SK-N-SH treated with all-trans-retinoic acid at 6 μM for 48 hours (cell line): ENCODE measurements at regions not wholly inside any gene's neighbourhood (a gene's known extent, or its start where the extent isn't known, plus 50 kb on each side); places are given as distances from the start of the nearest gene placed in this dataset.

Experiments
- CSDC2 ChIP-seq: fragments of 250-450 bp; sonication (Bioruptor Pico); IDR thresholded peaks from 2 replicates; pipeline ENCODE4 v1.5.0; 2020; ENCODE audit warnings: mild to moderate bottlenecking, moderate library complexity
- GLIS3 ChIP-seq: fragments of 250-450 bp; sonication (Bioruptor Pico); IDR thresholded peaks from 2 replicates; pipeline ENCODE4 v1.5.0; 2020; ENCODE audit warnings: mild to moderate bottlenecking, moderate library complexity
- ZFP3 ChIP-seq: fragments of 250-450 bp; sonication (Bioruptor Pico); IDR thresholded peaks from 2 replicates; pipeline ENCODE4 v1.5.0; 2020; ENCODE audit warnings: mild to moderate bottlenecking, moderate library complexity
- ZNF565 ChIP-seq: fragments of 450-650 bp; formaldehyde crosslinking; conservative IDR thresholded peaks from 2 replicates; pipeline ENCODE4 v1.5.0; 2020; ENCODE audit warnings: low read depth, mild to moderate bottlenecking, moderate library complexity

- TF ChIP-seq ZNF565 (CRISPR knock-in tag) (no peak), GLIS3 (CRISPR knock-in tag) (no peak), CSDC2 (CRISPR knock-in tag) (no peak), ZFP3 (no peak)
These were observed 110.3 kb upstream of the NFIB start for GRCh38 chr9:14424289-14424688.
